BE2C (cell line): ENCODE measurements at regions not wholly inside any gene's neighbourhood (a gene's known extent, or its start where the extent isn't known, plus 50 kb on each side); places are given as distances from the start of the nearest gene placed in this dataset.
"Not testable (repeated sequence)": the region's sequence is repeated elsewhere in the genome, so short reads cannot be mapped to it uniquely, and the experiment has no call there.

ENCODE experiments used
- DNase-seq: peaks from one replicate; pipeline ENCODE4 v3.0.0-alpha.2; 2020
- H3K27me3 ChIP-seq: fragments of 250-450 bp; sonication (Bioruptor Pico); 2 replicates; pipeline ENCODE4 v1.5.1; 2020; ENCODE audit warnings: mild to moderate bottlenecking
- H3K36me3 ChIP-seq: fragments of 250-450 bp; sonication (Bioruptor Pico); 2 replicates; pipeline ENCODE4 v1.5.1; 2020; ENCODE audit warnings: mild to moderate bottlenecking
- H3K4me1 ChIP-seq: fragments of 250-450 bp; sonication (Bioruptor Pico); 2 replicates; pipeline ENCODE4 v1.5.1; 2020
- H3K4me3 ChIP-seq: 2 replicates; pipeline ENCODE4 v1.5.1; 2011; ENCODE audit warnings: low read depth, low read length
- H3K9me3 ChIP-seq: fragments of 250-450 bp; sonication (Bioruptor Pico); 2 replicates; pipeline ENCODE4 v1.5.1; 2020
- CTCF ChIP-seq: IDR thresholded peaks from 2 replicates; pipeline ENCODE4 v1.5.1; 2012; ENCODE audit warnings: mild to moderate bottlenecking, low read depth, low read length

- Histone ChIP-seq H3K4me3 (no peak overlapping the region), H3K36me3 (no peaks in the 10 kb centered on the region), H3K27me3 (no peaks in the 10 kb centered on the region), H3K4me1 (no peaks in the 10 kb centered on the region), H3K9me3 (no peaks in the 10 kb centered on the region)
- no peak for DNase-seq
- no peak for TF ChIP-seq CTCF
Measured at GRCh38 chr18:66895631-66896030, 291.7 kb upstream of the CDH19 start.

- no peaks in the 10 kb centered on the region for H3K27me3 ChIP-seq
- no peak for DNase-seq
- no peaks in the 10 kb centered on the region for H3K9me3 ChIP-seq
- no peaks in the 10 kb centered on the region for H3K4me1 ChIP-seq
- H3K4me3 ChIP-seq, result no peak overlapping the region
- H3K36me3 ChIP-seq, result no peaks in the 10 kb centered on the region
- TF ChIP-seq CTCF, result no peak
Measured at GRCh38 chr18:66894851-66895250, 291.0 kb upstream of the CDH19 start.

GRCh38 chr18:66892388-66892787 lies 288.5 kb upstream of the CDH19 start:
- not testable (repeated sequence) for H3K4me1 ChIP-seq, DNase-seq, H3K36me3 ChIP-seq, H3K27me3 ChIP-seq, H3K4me3 ChIP-seq, H3K9me3 ChIP-seq

- no peak overlapping the region for H3K4me3 ChIP-seq
- no peak for TF ChIP-seq CTCF
- H3K4me1 ChIP-seq, result no peaks in the 10 kb centered on the region
- DNase-seq, result no peak
- H3K36me3 ChIP-seq, result no peaks in the 10 kb centered on the region
- no peaks in the 10 kb centered on the region for H3K9me3 ChIP-seq
- H3K27me3 ChIP-seq, result no peaks in the 10 kb centered on the region
Measured at GRCh38 chr18:66874812-66875474, 271.1 kb upstream of the CDH19 start.

- H3K36me3 ChIP-seq, result no peaks in the 10 kb centered on the region
- no peak overlapping the region for H3K4me3 ChIP-seq
- no peaks in the 10 kb centered on the region for H3K27me3 ChIP-seq
- TF ChIP-seq CTCF, result no peak
- no peak for DNase-seq
- no peaks in the 10 kb centered on the region for H3K9me3 ChIP-seq
- no peaks in the 10 kb centered on the region for H3K4me1 ChIP-seq
Measured at GRCh38 chr18:66874375-66874774, 270.5 kb upstream of the CDH19 start.

- no peak for TF ChIP-seq CTCF
- H3K4me3 ChIP-seq, result no peak overlapping the region
- DNase-seq, result no peak
- no peaks in the 10 kb centered on the region for H3K9me3 ChIP-seq
- H3K27me3 ChIP-seq, result no peaks in the 10 kb centered on the region
- no peaks in the 10 kb centered on the region for H3K4me1 ChIP-seq
- H3K36me3 ChIP-seq, result no peaks in the 10 kb centered on the region
Measured at GRCh38 chr18:66873899-66874298, 270.0 kb upstream of the CDH19 start.

- DNase-seq, result no peak
- Histone ChIP-seq H3K27me3 (no peaks in the 10 kb centered on the region), H3K4me1 (no peaks in the 10 kb centered on the region), H3K4me3 (no peak overlapping the region), H3K9me3 (no peaks in the 10 kb centered on the region), H3K36me3 (no peaks in the 10 kb centered on the region)
- 0 out of 2 replicates have a peak, but pooled peaks have one; percentile 29 for TF ChIP-seq CTCF
Measured at GRCh38 chr18:66872277-66872676, 268.4 kb upstream of the CDH19 start.
